OCI-LY7 (cell line): ENCODE measurements at regions not wholly inside any gene's neighbourhood (a gene's known extent, or its start where the extent isn't known, plus 50 kb on each side); places are given as distances from the start of the nearest gene placed in this dataset.

ENCODE experiments used
- EZH2phosphoT487 ChIP-seq: fragments of 200-600 bp; sonication (generic); IDR thresholded peaks from 2 replicates; pipeline ENCODE4 v1.6.1; 2018; ENCODE audit warnings: low read depth, borderline replicate concordance, mild to moderate bottlenecking, mixed run types, antibody characterized with exemption, low read length, moderate library complexity, mixed read lengths
- TF ChIP-seq, protein P1 (sequence below): fragments of 200-600 bp; sonication (generic); conservative IDR thresholded peaks from 2 replicates; pipeline ENCODE4 v1.5.1; 2014; ENCODE audit warnings: mild to moderate bottlenecking, antibody characterized with exemption, low read length, moderate library complexity, mixed read lengths

DNA sequence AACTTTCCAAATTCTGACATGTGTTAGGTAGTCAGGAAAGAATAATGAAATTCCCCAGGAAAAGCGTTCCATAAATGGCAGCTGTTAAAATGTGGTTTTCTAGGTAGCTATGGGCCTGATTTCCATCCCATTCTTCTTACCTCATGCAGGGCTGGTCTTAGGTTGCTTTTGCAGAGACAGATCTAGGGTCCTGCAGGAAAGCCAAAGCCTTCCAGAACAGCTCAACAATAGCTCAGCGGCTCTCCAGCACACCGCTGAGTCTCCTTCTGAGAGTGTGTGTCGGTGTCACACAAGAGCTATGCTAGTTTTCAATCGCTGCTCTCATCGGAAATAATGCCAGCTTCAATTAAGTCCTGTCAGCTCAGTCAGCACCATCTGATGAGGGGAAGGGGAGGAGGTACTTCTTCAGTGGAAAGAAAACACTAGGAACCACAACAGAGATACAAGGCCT, 106.7 kb downstream of the TMEM30B start:
- TF ChIP-seq, protein P1, sequence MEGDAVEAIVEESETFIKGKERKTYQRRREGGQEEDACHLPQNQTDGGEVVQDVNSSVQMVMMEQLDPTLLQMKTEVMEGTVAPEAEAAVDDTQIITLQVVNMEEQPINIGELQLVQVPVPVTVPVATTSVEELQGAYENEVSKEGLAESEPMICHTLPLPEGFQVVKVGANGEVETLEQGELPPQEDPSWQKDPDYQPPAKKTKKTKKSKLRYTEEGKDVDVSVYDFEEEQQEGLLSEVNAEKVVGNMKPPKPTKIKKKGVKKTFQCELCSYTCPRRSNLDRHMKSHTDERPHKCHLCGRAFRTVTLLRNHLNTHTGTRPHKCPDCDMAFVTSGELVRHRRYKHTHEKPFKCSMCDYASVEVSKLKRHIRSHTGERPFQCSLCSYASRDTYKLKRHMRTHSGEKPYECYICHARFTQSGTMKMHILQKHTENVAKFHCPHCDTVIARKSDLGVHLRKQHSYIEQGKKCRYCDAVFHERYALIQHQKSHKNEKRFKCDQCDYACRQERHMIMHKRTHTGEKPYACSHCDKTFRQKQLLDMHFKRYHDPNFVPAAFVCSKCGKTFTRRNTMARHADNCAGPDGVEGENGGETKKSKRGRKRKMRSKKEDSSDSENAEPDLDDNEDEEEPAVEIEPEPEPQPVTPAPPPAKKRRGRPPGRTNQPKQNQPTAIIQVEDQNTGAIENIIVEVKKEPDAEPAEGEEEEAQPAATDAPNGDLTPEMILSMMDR = no peak
- TF ChIP-seq EZH2phosphoT487 = no peak
